ENCODE measurements at regions not wholly inside any gene's neighbourhood (a gene's known extent, or its start where the extent isn't known, plus 50 kb on each side); places are given as distances from the start of the nearest gene placed in this dataset.
"Not testable (repeated sequence)": the region's sequence is repeated elsewhere in the genome, so short reads cannot be mapped to it uniquely, and the experiment has no call there.

DNA sequence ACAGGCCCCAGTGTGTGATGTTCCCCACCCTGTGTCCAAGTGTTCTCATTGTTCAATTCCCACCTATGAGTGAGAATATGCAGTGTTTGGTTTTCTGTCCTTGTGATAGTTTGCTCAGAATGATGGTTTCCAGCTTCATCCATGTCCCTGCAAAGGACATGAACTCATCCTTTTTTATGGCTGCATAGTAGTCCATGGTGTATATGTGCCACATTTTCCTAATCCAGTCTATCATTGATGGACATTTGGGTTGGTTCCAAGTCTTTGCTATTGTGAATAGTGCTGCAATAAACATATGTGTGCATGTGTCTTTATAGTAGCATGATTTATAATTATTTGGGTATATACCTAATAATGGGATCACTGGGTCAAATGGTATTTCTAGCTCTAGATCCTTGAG, 115.0 kb upstream of the TBX18 start:
- not testable (repeated sequence) for TF ChIP-seq YY1 (IDR thresholded peaks at IDR 0.05; ENCODE audit: insufficient read depth, insufficient read length); ZNF274 (IDR thresholded peaks at IDR 0.05; ENCODE audit: low read depth, low read length)
